OCI-LY1 (cell line): ENCODE measurements at regions not wholly inside any gene's neighbourhood (a gene's known extent, or its start where the extent isn't known, plus 50 kb on each side); places are given as distances from the start of the nearest gene placed in this dataset.

Experiments used
- H2AFZ ChIP-seq: fragments of 200-600 bp; sonication (generic), shearing (Covaris generic); 2 replicates; pipeline ENCODE4 v1.6.0; 2014; ENCODE audit warnings: antibody characterized with exemption, mild to moderate bottlenecking, low read length
- H3F3A ChIP-seq: fragments of 200-600 bp; sonication (generic), shearing (Covaris generic); 2 replicates; pipeline ENCODE4 v1.6.0; 2014; ENCODE audit warnings: mild to moderate bottlenecking, antibody characterized with exemption, low read length, moderate library complexity; ENCODE audit not compliant: insufficient read depth
- H3K27ac ChIP-seq: fragments of 200-600 bp; sonication (generic); 2 replicates; pipeline ENCODE4 v1.5.1; 2014; ENCODE audit warnings: low read length, mixed run types, mild to moderate bottlenecking, low read depth; ENCODE audit not compliant: poor library complexity, severe bottlenecking
- H3K27me3 ChIP-seq: fragments of 200-600 bp; sonication (generic); 2 replicates; pipeline ENCODE4 v1.6.0; 2014; ENCODE audit warnings: antibody characterized with exemption, mild to moderate bottlenecking, low read length, moderate library complexity; ENCODE audit not compliant: insufficient read depth
- H3K36me3 ChIP-seq: fragments of 200-600 bp; sonication (generic); 2 replicates; pipeline ENCODE4 v1.6.1; 2014; ENCODE audit warnings: mild to moderate bottlenecking, antibody characterized with exemption, low read length, moderate library complexity, mixed read lengths; ENCODE audit not compliant: insufficient read depth
- H3K4me1 ChIP-seq: fragments of 200-600 bp; sonication (generic); 2 replicates; pipeline ENCODE4 v1.5.1; 2014; ENCODE audit warnings: mild to moderate bottlenecking, low read length, moderate library complexity; ENCODE audit not compliant: insufficient read depth, severe bottlenecking
- H3K4me2 ChIP-seq: fragments of 200-600 bp; sonication (generic), shearing (Covaris generic); 2 replicates; pipeline ENCODE4 v1.6.1; 2014; ENCODE audit warnings: low read length
- H3K4me3 ChIP-seq: fragments of 200-600 bp; sonication (generic); 2 replicates; pipeline ENCODE4 v1.5.1; 2014; ENCODE audit warnings: low read length, low read depth, mild to moderate bottlenecking, mixed read lengths; ENCODE audit not compliant: poor library complexity, severe bottlenecking
- H3K79me2 ChIP-seq: fragments of 200-600 bp; shearing (Covaris generic); 2 replicates; pipeline ENCODE4 v1.6.1; 2016; ENCODE audit warnings: mixed run types, low read length, mixed read lengths; ENCODE audit not compliant: insufficient read depth
- H3K9ac ChIP-seq: fragments of 200-600 bp; sonication (generic), shearing (Covaris generic); 2 replicates; pipeline ENCODE4 v1.6.1; 2014; ENCODE audit warnings: mild to moderate bottlenecking, low read length, mixed read lengths
- H3K9me2 ChIP-seq: fragments of 200-600 bp; sonication (generic), shearing (Covaris generic); 2 replicates; pipeline ENCODE4 v1.6.1; 2014; ENCODE audit warnings: low read depth, mild to moderate bottlenecking, low read length, mixed read lengths
- H3K9me3 ChIP-seq: fragments of 200-600 bp; shearing (Covaris generic); 2 replicates; pipeline ENCODE4 v1.6.1; 2014; ENCODE audit warnings: low read length, mixed read lengths
- H4K20me1 ChIP-seq: fragments of 200-600 bp; sonication (generic), shearing (Covaris generic); 2 replicates; pipeline ENCODE4 v1.6.0; 2016; ENCODE audit warnings: mild to moderate bottlenecking, low read length; ENCODE audit not compliant: insufficient read depth
- EZH2 ChIP-seq: fragments of 200-600 bp; sonication (generic), shearing (Covaris generic); IDR thresholded peaks from 2 replicates; pipeline ENCODE4 v1.8.0; 2017; ENCODE audit warnings: borderline replicate concordance, mixed run types, mild to moderate bottlenecking, antibody characterized with exemption, low read length, moderate library complexity, mixed read lengths
- TF ChIP-seq, protein P1 (sequence below): fragments of 200-600 bp; sonication (generic), shearing (Covaris generic); IDR thresholded peaks from 2 replicates; pipeline ENCODE4 v1.5.1; 2017; ENCODE audit warnings: mild to moderate bottlenecking, antibody characterized with exemption, low read length, moderate library complexity, mixed read lengths

DNA sequence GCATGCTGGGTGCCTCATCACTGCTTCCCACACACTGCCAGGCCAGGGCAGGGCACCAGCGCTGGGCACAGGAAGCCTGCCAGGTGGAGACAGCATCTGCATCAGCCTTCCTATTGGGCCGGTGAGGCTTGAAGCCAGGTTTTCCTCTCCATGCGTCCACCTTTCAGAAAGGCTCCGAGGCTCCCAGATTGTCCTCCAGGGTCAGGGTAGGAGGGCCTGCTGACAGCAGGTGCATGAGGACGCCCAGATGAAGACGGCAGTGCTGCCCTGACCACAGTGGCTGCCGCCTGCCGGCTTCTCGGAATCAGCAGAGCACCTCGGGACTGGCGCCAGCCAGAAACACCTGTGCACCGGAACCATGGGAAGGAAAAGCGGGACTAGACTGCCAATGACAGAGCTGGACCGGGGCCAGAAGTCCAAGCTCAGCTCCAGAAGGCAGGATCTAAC, 170.5 kb upstream of the CST7 start:
- H3K27ac ChIP-seq, result no peak overlapping the region
- no peaks in the 10 kb centered on the region for H3F3A ChIP-seq
- no peaks in the 10 kb centered on the region for H3K9me2 ChIP-seq
- H3K4me1 ChIP-seq, result no peaks in the 10 kb centered on the region
- H3K9me3 ChIP-seq, result no peaks in the 10 kb centered on the region
- H3K4me2 ChIP-seq, result no peak overlapping the region
- no peak overlapping the region for H3K9ac ChIP-seq
- no peaks in the 10 kb centered on the region for H4K20me1 ChIP-seq
- H3K27me3 ChIP-seq, result no peaks in the 10 kb centered on the region
- H3K4me3 ChIP-seq, result no peak overlapping the region
- no peaks in the 10 kb centered on the region for H3K79me2 ChIP-seq
- TF ChIP-seq, protein P1, sequence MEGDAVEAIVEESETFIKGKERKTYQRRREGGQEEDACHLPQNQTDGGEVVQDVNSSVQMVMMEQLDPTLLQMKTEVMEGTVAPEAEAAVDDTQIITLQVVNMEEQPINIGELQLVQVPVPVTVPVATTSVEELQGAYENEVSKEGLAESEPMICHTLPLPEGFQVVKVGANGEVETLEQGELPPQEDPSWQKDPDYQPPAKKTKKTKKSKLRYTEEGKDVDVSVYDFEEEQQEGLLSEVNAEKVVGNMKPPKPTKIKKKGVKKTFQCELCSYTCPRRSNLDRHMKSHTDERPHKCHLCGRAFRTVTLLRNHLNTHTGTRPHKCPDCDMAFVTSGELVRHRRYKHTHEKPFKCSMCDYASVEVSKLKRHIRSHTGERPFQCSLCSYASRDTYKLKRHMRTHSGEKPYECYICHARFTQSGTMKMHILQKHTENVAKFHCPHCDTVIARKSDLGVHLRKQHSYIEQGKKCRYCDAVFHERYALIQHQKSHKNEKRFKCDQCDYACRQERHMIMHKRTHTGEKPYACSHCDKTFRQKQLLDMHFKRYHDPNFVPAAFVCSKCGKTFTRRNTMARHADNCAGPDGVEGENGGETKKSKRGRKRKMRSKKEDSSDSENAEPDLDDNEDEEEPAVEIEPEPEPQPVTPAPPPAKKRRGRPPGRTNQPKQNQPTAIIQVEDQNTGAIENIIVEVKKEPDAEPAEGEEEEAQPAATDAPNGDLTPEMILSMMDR, result no peak
- TF ChIP-seq EZH2, result no peak
- H3K36me3 ChIP-seq, result no peaks in the 10 kb centered on the region
- H2AFZ ChIP-seq, result no peak overlapping the region

DNA sequence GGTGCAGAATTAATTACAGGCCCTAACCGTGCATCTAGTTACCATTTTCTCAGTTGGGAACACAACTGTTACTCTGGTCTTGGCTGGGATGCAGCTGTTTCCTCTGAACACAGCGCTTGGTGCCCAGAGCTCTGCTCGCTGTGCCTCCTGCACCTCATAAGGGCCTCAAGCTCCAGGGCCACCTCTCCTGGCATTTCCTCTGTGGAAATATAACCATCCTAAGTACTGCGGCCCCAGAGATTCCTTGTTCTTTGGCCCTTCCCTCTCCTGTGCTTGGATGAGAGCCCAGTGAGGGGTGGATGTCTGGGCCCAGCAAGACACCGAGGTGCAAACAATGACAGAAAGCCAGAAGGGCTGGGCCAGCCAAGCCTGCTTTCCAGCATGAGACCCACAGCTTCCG, 169.9 kb upstream of the CST7 start:
- Histone ChIP-seq H3K9me3 (no peaks in the 10 kb centered on the region), H3K4me1 (no peaks in the 10 kb centered on the region), H3K9me2 (no peaks in the 10 kb centered on the region), H3K36me3 (no peaks in the 10 kb centered on the region), H3K27me3 (no peaks in the 10 kb centered on the region), H4K20me1 (no peaks in the 10 kb centered on the region), H3K9ac (no peak overlapping the region), H3K4me2 (no peak overlapping the region), H3K27ac (no peak overlapping the region), H3K79me2 (no peaks in the 10 kb centered on the region), H3F3A (no peaks in the 10 kb centered on the region), H2AFZ (no peak overlapping the region), H3K4me3 (no peak overlapping the region)
- TF ChIP-seq EZH2, result no peak
- TF ChIP-seq, protein P1, result no peak

DNA sequence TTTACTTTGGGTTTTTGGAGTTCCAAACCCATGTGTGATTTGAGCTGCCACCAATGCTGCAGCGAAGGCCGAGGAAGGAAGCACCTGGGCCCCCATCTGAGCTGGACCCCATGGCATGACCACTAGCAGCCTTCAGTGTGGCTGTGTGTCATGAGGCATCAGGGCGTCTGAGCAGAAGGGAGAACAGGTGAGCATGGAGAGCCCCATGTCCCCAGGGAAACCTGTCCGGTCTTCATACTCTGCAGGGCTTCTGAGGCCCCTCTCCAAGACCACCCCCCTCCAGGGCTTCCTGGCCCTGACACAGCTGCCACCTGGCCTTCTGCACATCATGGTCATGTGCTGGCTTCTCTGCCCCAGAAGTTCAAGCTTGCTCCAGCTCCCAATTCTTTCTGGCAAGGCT, 169.1 kb upstream of the CST7 start:
- Histone ChIP-seq H2AFZ (no peak overlapping the region), H3K9me2 (no peaks in the 10 kb centered on the region), H3K27me3 (no peaks in the 10 kb centered on the region), H3K4me2 (no peak overlapping the region), H3K9me3 (no peaks in the 10 kb centered on the region), H4K20me1 (no peaks in the 10 kb centered on the region), H3K4me1 (no peaks in the 10 kb centered on the region), H3K9ac (no peak overlapping the region), H3K79me2 (no peaks in the 10 kb centered on the region), H3K27ac (no peak overlapping the region), H3F3A (no peaks in the 10 kb centered on the region), H3K4me3 (no peak overlapping the region), H3K36me3 (no peaks in the 10 kb centered on the region)
- TF ChIP-seq EZH2, result no peak
- TF ChIP-seq, protein P1, result no peak
